GM12864 (cell line): ENCODE measurements at regions not wholly inside any gene's neighbourhood (a gene's known extent, or its start where the extent isn't known, plus 50 kb on each side); places are given as distances from the start of the nearest gene placed in this dataset.
"Not testable (repeated sequence)": the region's sequence is repeated elsewhere in the genome, so short reads cannot be mapped to it uniquely, and the experiment has no call there.

Experiments
- DNase-seq: peaks from one replicate; pipeline ENCODE4 v3.0.0-alpha.2; 2011; ENCODE audit warnings: low read depth
- H3K4me3 ChIP-seq: 2 replicates; pipeline ENCODE4 v1.5.1; 2011; ENCODE audit warnings: mild to moderate bottlenecking, low read depth, low read length, control low read depth
- CTCF ChIP-seq: IDR thresholded peaks from 2 replicates; pipeline ENCODE4 v1.5.1; 2011; ENCODE audit warnings: low read depth, mild to moderate bottlenecking, moderate library complexity, low read length, control low read depth, inconsistent platforms; ENCODE audit errors: missing control alignments

- no peak overlapping the region for H3K4me3 ChIP-seq
- TF ChIP-seq CTCF: no peak
- no peak for DNase-seq
Observed at GRCh38 chr17:77285594-77286390, 145.0 kb downstream of the SEC14L1 start.

DNA sequence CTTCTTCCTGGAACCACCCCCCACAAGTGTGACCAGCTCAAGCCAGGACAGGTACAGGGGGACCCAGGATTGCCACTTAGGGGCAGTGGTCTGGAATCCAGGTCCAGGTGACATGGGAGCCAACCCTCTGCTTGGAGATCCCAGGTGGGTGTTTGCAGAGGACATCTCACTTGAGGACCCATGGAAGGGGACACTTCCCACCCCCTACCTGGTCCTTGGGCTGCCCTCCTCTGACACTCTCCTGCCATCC, 145.5 kb downstream of the SEC14L1 start:
- no peak for DNase-seq
- TF ChIP-seq CTCF: no peak
- H3K4me3 ChIP-seq: no peak overlapping the region

DNA sequence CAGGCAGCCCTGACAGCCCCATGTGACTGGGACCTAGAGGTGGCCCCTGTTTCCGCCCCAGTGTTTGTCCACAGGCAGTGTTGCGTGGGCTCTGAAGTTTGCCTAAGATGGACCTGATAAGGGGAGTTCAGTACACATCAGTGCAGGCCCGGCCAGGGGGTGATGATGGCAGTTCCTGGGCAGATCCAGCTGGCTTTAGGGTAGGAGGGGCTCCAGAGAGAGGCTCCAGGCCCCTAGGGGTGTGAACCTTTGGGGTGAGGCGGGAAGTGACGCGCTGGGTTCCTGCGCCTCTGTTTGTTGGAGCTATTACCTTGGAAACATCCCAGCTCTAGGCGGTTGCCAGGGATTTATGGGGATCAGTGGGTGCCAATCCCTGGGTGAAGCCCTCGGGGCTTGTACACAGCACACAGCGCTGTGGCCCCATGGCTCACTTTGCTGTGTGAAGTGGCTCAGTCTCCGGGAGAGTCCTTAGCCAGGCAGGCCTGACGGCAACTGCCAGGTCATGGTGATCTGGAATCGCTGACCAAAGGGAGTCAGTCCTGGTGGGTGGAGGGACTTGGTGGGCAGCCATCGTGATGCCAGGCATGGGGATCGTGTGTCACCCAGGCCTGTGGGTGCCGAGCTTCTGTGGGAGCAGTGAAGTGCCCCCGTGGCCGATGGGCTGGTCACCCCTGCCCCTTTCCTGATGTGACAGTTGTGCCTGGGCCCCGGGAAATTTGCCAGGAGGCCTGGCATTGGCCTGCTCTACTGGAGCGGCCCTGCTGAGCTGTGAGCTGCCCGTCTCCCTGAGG, 146.1 kb downstream of the SEC14L1 start:
- DNase-seq: no peak
- TF ChIP-seq CTCF: no peak
- H3K4me3 ChIP-seq: no peak overlapping the region

DNA sequence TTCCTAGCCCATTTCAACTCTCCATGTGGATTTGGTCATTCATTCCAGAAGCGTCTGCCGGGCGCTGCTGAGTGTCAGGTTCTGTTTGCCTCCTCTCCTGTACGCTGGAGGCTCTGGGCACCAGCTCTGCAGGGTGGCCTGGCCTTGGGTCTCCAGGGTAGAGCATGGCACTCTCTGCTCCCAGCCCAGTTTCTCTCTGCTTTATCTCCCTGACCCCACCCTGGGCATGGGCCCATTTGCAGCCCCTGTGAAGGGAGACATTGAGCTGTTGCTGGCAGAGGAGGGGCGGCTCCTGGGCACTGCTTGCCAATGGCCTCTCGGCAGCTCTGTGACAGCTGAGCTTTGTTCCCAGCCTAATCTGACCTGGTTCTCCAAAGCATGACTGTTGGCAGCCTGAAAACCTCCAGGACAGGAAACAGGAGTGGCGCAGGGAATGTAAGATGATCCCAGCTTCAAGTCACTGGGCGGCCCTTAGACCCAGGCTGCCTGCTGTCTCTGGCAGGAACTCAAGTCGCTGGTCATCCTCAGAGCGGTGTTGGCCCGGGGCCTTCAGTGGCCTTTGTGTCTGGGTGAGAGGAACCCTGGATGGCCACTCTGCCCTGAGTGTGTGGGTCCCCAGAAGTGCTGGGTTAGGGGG, 146.8 kb downstream of the SEC14L1 start:
- DNase-seq: no peak
- H3K4me3 ChIP-seq: no peak overlapping the region
- TF ChIP-seq CTCF: no peak

DNA sequence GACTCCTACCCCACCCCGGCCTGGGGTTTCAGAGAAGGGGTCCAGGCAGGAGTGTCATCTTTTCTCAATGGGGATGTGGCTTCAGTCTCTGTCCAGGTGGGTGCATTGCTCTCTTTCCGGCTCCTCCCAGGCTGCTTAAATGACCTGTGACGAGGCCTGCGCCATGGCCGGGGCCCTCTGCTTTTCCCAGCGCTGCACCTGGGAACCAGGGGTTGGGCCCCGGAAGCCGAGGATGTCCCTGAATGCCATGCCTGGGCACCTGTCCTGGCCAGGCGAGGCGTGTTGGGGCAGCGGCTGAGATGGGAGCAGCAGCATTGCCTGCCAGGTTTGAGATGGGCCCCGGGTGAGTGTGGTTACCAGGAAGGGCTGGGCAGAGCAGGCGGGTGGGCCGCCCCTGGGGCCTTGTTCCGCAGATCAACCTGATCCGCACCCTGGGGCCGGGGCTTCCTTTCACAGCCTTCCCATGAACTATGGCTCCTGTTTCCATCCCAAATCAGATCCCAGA, 147.4 kb downstream of the SEC14L1 start:
- no peak for DNase-seq
- no peak for TF ChIP-seq CTCF
- H3K4me3 ChIP-seq: no peak overlapping the region

DNA sequence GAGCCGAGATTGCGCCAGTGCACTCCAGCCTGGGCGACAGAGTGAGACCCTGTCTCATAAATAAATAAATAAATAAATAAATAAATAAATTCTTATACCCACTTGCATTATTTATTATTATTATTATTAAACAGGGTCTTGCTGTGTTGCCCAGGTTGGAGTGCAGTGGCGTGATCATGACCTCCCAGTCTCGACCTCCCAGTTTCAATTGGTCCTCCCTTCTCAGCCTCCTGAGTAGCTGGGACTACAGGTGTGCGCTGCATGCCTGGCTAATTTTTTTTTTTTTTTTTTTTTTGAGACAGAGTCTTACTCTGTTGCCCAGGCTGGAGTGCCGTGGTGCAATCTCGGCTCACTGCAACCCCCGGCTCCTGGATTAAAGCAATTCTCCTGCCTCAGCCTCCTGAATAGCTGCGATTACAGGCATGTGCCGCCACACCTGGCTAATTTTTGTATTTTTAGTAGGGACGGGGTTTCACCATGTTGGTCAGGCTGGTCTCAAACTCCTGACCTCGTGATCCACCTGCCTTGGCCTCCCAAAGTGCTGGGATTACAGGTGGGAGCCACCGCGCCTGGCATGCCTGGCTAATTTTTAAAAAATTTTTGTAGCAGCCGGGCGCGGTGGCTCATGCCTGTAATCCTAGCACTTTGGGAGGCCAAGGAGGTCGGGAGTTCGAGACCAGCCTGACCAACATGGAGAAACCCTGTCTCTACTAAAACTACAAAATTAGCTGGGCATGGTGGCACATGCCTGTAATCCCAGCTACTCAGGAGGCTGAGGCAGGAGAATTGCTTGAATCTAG, 150.2 kb downstream of the SEC14L1 start:
- H3K4me3 ChIP-seq, DNase-seq: not testable (repeated sequence)
